Spleen (tissue), 11 donors: ENCODE measurements at regions not wholly inside any gene's neighbourhood (a gene's known extent, or its start where the extent isn't known, plus 50 kb on each side); places are given as distances from the start of the nearest gene placed in this dataset.

Source experiments
- DNase-seq: peaks from one replicate; pipeline ENCODE4 v3.0.0-alpha.2; 2020
- H3K27ac ChIP-seq, 8 donors: fragments of 200-600 bp; sonication (generic) in 7 of 8; 1 replicate in 4 of 8; 2 replicates in 4 of 8; pipeline versions ENCODE4 v1.5.0 to v1.8.0; 2016 to 2021; ENCODE audit warnings: inconsistent platforms in 4 of 8, mild to moderate bottlenecking in 4 of 8, moderate library complexity in 1 of 8
- H3K27me3 ChIP-seq, 7 donors: fragments of 200-600 bp; sonication (generic) in 6 of 7; replicated peaks in 1 of 7; 1 replicate in 4 of 7; 2 replicates in 3 of 7; pipeline versions ENCODE4 v1.5.0 to v1.8.0; 2016 to 2021; ENCODE audit warnings: inconsistent platforms in 3 of 7, mild to moderate bottlenecking in 1 of 7
- H3K36me3 ChIP-seq, 6 donors: fragments of 200-600 bp; sonication (generic) in 5 of 6; 1 replicate in 4 of 6; 2 replicates in 2 of 6; pipeline versions ENCODE4 v1.5.0 to v1.8.0; 2016 to 2021; ENCODE audit warnings: inconsistent platforms in 2 of 6
- H3K4me1 ChIP-seq, 6 donors: fragments of 200-600 bp; sonication (generic) in 5 of 6; 1 replicate in 3 of 6; 2 replicates in 3 of 6; pipeline versions ENCODE4 v1.5.0 to v1.8.0; 2016 to 2021; ENCODE audit warnings: inconsistent platforms in 3 of 6
- H3K4me3 ChIP-seq, 8 donors: fragments of 200-600 bp; sonication (generic) in 7 of 8; 1 replicate in 4 of 8; 2 replicates in 4 of 8; pipeline versions ENCODE4 v1.5.0 to v1.8.0; 2016 to 2021; ENCODE audit warnings: inconsistent platforms in 4 of 8, mild to moderate bottlenecking in 4 of 8, moderate library complexity in 2 of 8
- H3K9me3 ChIP-seq, 8 donors: fragments of 200-600 bp; sonication (generic) in 7 of 8; 1 replicate in 4 of 8; 2 replicates in 4 of 8; pipeline versions ENCODE4 v1.5.0 to v1.8.0; 2016 to 2021; ENCODE audit warnings: inconsistent platforms in 4 of 8
- POLR2A ChIP-seq, 3 donors: fragments of 450-650 bp; IDR thresholded peaks; one replicate each; pipeline ENCODE4 v1.5.1; 2017; ENCODE audit warnings: antibody characterized with exemption in 3 of 3, mild to moderate bottlenecking in 1 of 3
- POLR2AphosphoS5 ChIP-seq, 3 donors: sonication (generic); formaldehyde crosslinking; IDR thresholded peaks; one replicate each; pipeline ENCODE4 v1.5.1; 2017; ENCODE audit warnings: antibody characterized with exemption in 3 of 3
- WGBS, 5 donors: extraction: QIAGEN DNeasy Blood & Tissue Kit in 3 of 5; methylation state at CpG; one replicate each; pipeline versions ENCODE4 v1.1.5 to v1.1.7; 2013 to 2018; 5-methylcytosine and 5-hydroxymethylcytosine counted together
- intact Hi-C: fragments of 100-400 bp; cut with DNase I; formaldehyde crosslinking; loops from one replicate; pipeline ENCODE4 v1.15.0; 2023; ENCODE audit warnings: low total_unique reads
- TF ChIP-seq, protein P1 (sequence below), 11 experiments: fragments of 200-600 bp in 7 of 11; fragments of 450-650 bp in 4 of 11; sonication (generic) in 4 of 11; IDR thresholded peaks in 8 of 11; conservative IDR thresholded peaks in 3 of 11; 1 replicate in 7 of 11; 2 replicates in 4 of 11; pipeline versions ENCODE4 v1.4.0 to v1.8.0; 2016 to 2021; ENCODE audit warnings: antibody characterized with exemption in 11 of 11, inconsistent platforms in 4 of 11, mild to moderate bottlenecking in 1 of 11
- donor health status: healthy with polysubstance abuse.
- donor health status: DM: no; HTN: no; CAD: no; lungs with moderate emphysema.
- donor health status: DM: no; HTN: no; CAD: no.
- donor health status: Bipolar disorder and iron deficiency.
- donor health status: healthy.
- donor health status: DM: no; HTN: no; CAD: no.
- donor health status: DM: yes; HTN: yes; CAD: no.

DNA sequence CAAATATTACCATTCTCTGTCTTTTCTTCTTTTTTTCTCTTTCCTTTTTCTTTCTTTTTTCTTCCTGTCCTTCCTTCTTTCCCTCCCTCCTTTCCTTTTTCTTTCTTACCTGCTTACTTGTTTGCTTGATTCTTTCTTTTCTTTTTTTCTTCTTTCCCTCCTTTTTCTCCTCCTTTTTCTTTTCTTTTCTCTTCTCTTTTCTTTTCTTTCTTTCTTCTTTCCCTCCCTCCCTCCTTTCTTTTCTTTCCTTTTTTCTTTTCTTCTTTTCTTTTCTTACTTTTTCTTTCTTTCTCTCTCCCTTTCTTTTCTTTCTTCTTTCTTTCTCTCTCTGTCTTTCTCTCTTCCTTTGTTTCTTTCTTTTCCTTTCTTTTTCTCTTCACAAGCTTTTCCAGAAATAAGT, 697.4 kb upstream of the ADGRL3 start:
- no peak overlapping the region for H3K4me3 ChIP-seq
- peaks cover 0 to 51% (median 17%) of the 10 kb centered on the region in 8 donors for H3K9me3 ChIP-seq
- H3K27me3 ChIP-seq = no peaks in the 10 kb centered on the region
- H3K36me3 ChIP-seq = no peaks in the 10 kb centered on the region
- H3K27ac ChIP-seq = no peak overlapping the region
- no peaks in the 10 kb centered on the region for H3K4me1 ChIP-seq
- intact Hi-C loops = no loop called here
- no peak for DNase-seq
- TF ChIP-seq, protein P1, sequence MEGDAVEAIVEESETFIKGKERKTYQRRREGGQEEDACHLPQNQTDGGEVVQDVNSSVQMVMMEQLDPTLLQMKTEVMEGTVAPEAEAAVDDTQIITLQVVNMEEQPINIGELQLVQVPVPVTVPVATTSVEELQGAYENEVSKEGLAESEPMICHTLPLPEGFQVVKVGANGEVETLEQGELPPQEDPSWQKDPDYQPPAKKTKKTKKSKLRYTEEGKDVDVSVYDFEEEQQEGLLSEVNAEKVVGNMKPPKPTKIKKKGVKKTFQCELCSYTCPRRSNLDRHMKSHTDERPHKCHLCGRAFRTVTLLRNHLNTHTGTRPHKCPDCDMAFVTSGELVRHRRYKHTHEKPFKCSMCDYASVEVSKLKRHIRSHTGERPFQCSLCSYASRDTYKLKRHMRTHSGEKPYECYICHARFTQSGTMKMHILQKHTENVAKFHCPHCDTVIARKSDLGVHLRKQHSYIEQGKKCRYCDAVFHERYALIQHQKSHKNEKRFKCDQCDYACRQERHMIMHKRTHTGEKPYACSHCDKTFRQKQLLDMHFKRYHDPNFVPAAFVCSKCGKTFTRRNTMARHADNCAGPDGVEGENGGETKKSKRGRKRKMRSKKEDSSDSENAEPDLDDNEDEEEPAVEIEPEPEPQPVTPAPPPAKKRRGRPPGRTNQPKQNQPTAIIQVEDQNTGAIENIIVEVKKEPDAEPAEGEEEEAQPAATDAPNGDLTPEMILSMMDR (IDR thresholded peaks at IDR 0.05 in 8 of 11, conservative IDR thresholded peaks at IDR 0.05 in 3 of 11) = no peak
- no peak for TF ChIP-seq POLR2A (IDR thresholded peaks at IDR 0.05)

GRCh38 chr4:60506061-60506460, 694.1 kb upstream of the ADGRL3 start:
- H3K9me3 ChIP-seq = peaks cover 0 to 62% (median 24%) of the 10 kb centered on the region in 8 donors
- TF ChIP-seq, protein P1 (IDR thresholded peaks at IDR 0.05 in 8 of 11, conservative IDR thresholded peaks at IDR 0.05 in 3 of 11) = no peak
- no peak for TF ChIP-seq POLR2A (IDR thresholded peaks at IDR 0.05)
- TF ChIP-seq POLR2AphosphoS5 (IDR thresholded peaks at IDR 0.05) = no peak
- 20 to 57% (median 45%) methylated on average over 1 of the region's 1 CpG for WGBS, 5 donors
- no peaks in the 10 kb centered on the region for H3K36me3 ChIP-seq
- no peak overlapping the region for H3K4me3 ChIP-seq
- no peaks in the 10 kb centered on the region for H3K27me3 ChIP-seq
- intact Hi-C loops = no loop called here
- no peak for DNase-seq
- H3K27ac ChIP-seq = no peak overlapping the region
- no peaks in the 10 kb centered on the region for H3K4me1 ChIP-seq

- Histone ChIP-seq H3K4me1 (no peaks in the 10 kb centered on the region), H3K4me3 (no peak overlapping the region), H3K27ac (no peak overlapping the region), H3K36me3 (no peaks in the 10 kb centered on the region), H3K9me3 (peaks cover 0 to 4% (median 0%) of the 10 kb centered on the region in 8 donors), H3K27me3 (no peaks in the 10 kb centered on the region)
- WGBS, 5 donors = 72 to 86% (median 76%) methylated on average over 3 of the region's 3 CpGs
- intact Hi-C loops = no loop called here
- TF ChIP-seq POLR2A (IDR thresholded peaks at IDR 0.05) = no peak
- TF ChIP-seq, protein P1 (IDR thresholded peaks at IDR 0.05 in 8 of 11, conservative IDR thresholded peaks at IDR 0.05 in 3 of 11) = no peak
- TF ChIP-seq POLR2AphosphoS5 (IDR thresholded peaks at IDR 0.05) = no peak
- no peak for DNase-seq
Observed at GRCh38 chr4:60522265-60522664, 677.9 kb upstream of the ADGRL3 start.

- Histone ChIP-seq H3K4me1 (no peaks in the 10 kb centered on the region), H3K9me3 (peaks cover 0 to 14% (median 0%) of the 10 kb centered on the region in 8 donors), H3K27me3 (no peaks in the 10 kb centered on the region), H3K27ac (no peak overlapping the region), H3K36me3 (no peaks in the 10 kb centered on the region), H3K4me3 (no peak overlapping the region)
- no peak for DNase-seq
- no peak for TF ChIP-seq POLR2AphosphoS5 (IDR thresholded peaks at IDR 0.05)
- TF ChIP-seq POLR2A (IDR thresholded peaks at IDR 0.05) = no peak
- TF ChIP-seq, protein P1 (IDR thresholded peaks at IDR 0.05 in 8 of 11, conservative IDR thresholded peaks at IDR 0.05 in 3 of 11) = no peak
- intact Hi-C loops = no loop called here
- WGBS, 5 donors = 77 to 85% (median 80%) methylated on average over 4 of the region's 4 CpGs
Observed at GRCh38 chr4:60531776-60532379, 668.2 kb upstream of the ADGRL3 start.
